MM.1S (cell line): ENCODE measurements at regions not wholly inside any gene's neighbourhood (a gene's known extent, or its start where the extent isn't known, plus 50 kb on each side); places are given as distances from the start of the nearest gene placed in this dataset.

Source experiments
- DNase-seq: peaks from one replicate; pipeline ENCODE4 v3.0.0-alpha.2; 2015
- H2AFZ ChIP-seq: fragments of 300-600 bp; sonication (generic); 2 replicates; pipeline ENCODE4 v1.6.0; 2016; ENCODE audit warnings: antibody characterized with exemption, low read length
- H3F3A ChIP-seq: fragments of 300-600 bp; sonication (generic); 2 replicates; pipeline ENCODE4 v1.6.1; 2016; ENCODE audit warnings: mild to moderate bottlenecking, antibody characterized with exemption, low read length, moderate library complexity, mixed read lengths; ENCODE audit not compliant: insufficient read depth
- H3K27ac ChIP-seq: fragments of 300-600 bp; sonication (generic); 2 replicates; pipeline ENCODE4 v1.5.1; 2016; ENCODE audit warnings: mild to moderate bottlenecking, low read length
- H3K27me3 ChIP-seq: fragments of 300-600 bp; sonication (generic); replicated peaks from 2 replicates; pipeline ENCODE4 v1.6.0; 2016; ENCODE audit warnings: low read length; ENCODE audit not compliant: insufficient read depth
- H3K36me3 ChIP-seq: fragments of 300-600 bp; sonication (generic); replicated peaks from 2 replicates; pipeline ENCODE4 v1.6.1; 2016; ENCODE audit warnings: mild to moderate bottlenecking, low read length, mixed read lengths; ENCODE audit not compliant: insufficient read depth
- H3K4me1 ChIP-seq: fragments of 300-600 bp; sonication (generic); 2 replicates; pipeline ENCODE4 v1.6.1; 2016; ENCODE audit warnings: low read length, mixed read lengths
- H3K4me2 ChIP-seq: fragments of 300-600 bp; sonication (generic); 2 replicates; pipeline ENCODE4 v1.6.0; 2016; ENCODE audit warnings: low read depth, low read length
- H3K4me3 ChIP-seq: fragments of 300-600 bp; sonication (generic); 2 replicates; pipeline ENCODE4 v1.5.1; 2016; ENCODE audit warnings: low read length, mixed read lengths
- H3K79me2 ChIP-seq: fragments of 300-600 bp; sonication (generic); 2 replicates; pipeline ENCODE4 v1.6.1; 2016; ENCODE audit warnings: mixed run types, low read length, mixed read lengths
- H3K9ac ChIP-seq: fragments of 300-600 bp; sonication (generic); 2 replicates; pipeline ENCODE4 v1.6.1; 2016; ENCODE audit warnings: low read length, mixed read lengths
- H3K9me2 ChIP-seq: fragments of 300-600 bp; sonication (generic); replicated peaks from 2 replicates; pipeline ENCODE4 v1.6.1; 2016; ENCODE audit warnings: mild to moderate bottlenecking, low read length, mixed read lengths; ENCODE audit not compliant: insufficient read depth
- H3K9me3 ChIP-seq: fragments of 300-600 bp; sonication (generic); replicated peaks from 2 replicates; pipeline ENCODE4 v1.6.1; 2016; ENCODE audit warnings: mild to moderate bottlenecking, low read length, mixed read lengths; ENCODE audit not compliant: insufficient read depth
- H4K20me1 ChIP-seq: fragments of 300-600 bp; sonication (generic); 2 replicates; pipeline ENCODE4 v1.6.1; 2016; ENCODE audit warnings: mild to moderate bottlenecking, low read length, moderate library complexity, mixed read lengths; ENCODE audit not compliant: insufficient read depth
- EZH2 ChIP-seq: fragments of 300-600 bp; sonication (generic); optimal IDR thresholded peaks from 2 replicates; pipeline ENCODE3; 2017; ENCODE audit warnings: low read depth, mild to moderate bottlenecking, antibody characterized with exemption, low read length, mixed read lengths
- EZH2phosphoT487 ChIP-seq: fragments of 300-600 bp; sonication (generic); IDR thresholded peaks from 2 replicates; pipeline ENCODE4 v1.6.1; 2018; ENCODE audit warnings: antibody characterized with exemption, low read length
- TF ChIP-seq, protein P1 (sequence below): fragments of 300-600 bp; sonication (generic); IDR thresholded peaks from 2 replicates; pipeline ENCODE4 v1.5.1; 2016; ENCODE audit warnings: antibody characterized with exemption, low read length, mixed read lengths

DNA sequence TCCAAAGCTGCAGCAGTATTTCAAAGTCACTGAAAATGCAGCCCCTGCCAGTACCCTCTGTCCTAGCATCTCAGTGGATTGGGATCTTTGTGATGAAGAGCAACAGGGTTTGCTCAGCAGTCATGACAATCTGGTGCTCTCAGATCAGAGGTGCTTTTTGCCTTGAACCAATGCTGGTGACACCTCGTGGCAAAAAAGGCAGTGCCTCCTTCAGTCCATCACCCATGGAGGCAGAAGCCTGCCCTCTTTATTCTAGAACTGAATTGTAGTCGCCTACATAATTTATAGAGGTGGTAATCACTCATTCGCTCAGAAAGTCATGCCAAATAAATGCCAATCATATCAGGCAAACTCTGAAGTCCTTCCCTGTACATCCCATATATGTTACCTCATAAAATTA is 126.0 kb upstream of the VRK1 start:
- H3K27me3 ChIP-seq: no peaks in the 10 kb centered on the region
- no peak for TF ChIP-seq EZH2phosphoT487
- no peak for TF ChIP-seq EZH2
- TF ChIP-seq, protein P1, sequence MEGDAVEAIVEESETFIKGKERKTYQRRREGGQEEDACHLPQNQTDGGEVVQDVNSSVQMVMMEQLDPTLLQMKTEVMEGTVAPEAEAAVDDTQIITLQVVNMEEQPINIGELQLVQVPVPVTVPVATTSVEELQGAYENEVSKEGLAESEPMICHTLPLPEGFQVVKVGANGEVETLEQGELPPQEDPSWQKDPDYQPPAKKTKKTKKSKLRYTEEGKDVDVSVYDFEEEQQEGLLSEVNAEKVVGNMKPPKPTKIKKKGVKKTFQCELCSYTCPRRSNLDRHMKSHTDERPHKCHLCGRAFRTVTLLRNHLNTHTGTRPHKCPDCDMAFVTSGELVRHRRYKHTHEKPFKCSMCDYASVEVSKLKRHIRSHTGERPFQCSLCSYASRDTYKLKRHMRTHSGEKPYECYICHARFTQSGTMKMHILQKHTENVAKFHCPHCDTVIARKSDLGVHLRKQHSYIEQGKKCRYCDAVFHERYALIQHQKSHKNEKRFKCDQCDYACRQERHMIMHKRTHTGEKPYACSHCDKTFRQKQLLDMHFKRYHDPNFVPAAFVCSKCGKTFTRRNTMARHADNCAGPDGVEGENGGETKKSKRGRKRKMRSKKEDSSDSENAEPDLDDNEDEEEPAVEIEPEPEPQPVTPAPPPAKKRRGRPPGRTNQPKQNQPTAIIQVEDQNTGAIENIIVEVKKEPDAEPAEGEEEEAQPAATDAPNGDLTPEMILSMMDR: no peak
- no peak for DNase-seq
- no peak overlapping the region for H2AFZ ChIP-seq
- no peaks in the 10 kb centered on the region for H3K9me2 ChIP-seq
- H3K27ac ChIP-seq: no peak overlapping the region
- no peaks in the 10 kb centered on the region for H3K4me1 ChIP-seq
- no peaks in the 10 kb centered on the region for H3K9me3 ChIP-seq
- no peaks in the 10 kb centered on the region for H4K20me1 ChIP-seq
- no peak overlapping the region for H3K9ac ChIP-seq
- no peaks in the 10 kb centered on the region for H3F3A ChIP-seq
- no peak overlapping the region for H3K4me3 ChIP-seq
- no peak overlapping the region for H3K4me2 ChIP-seq
- H3K36me3 ChIP-seq: no peaks in the 10 kb centered on the region
- no peaks in the 10 kb centered on the region for H3K79me2 ChIP-seq

- H3K4me2 ChIP-seq: no peak overlapping the region
Measured at GRCh38 chr14:96673706-96674105, 123.5 kb upstream of the VRK1 start.

DNA sequence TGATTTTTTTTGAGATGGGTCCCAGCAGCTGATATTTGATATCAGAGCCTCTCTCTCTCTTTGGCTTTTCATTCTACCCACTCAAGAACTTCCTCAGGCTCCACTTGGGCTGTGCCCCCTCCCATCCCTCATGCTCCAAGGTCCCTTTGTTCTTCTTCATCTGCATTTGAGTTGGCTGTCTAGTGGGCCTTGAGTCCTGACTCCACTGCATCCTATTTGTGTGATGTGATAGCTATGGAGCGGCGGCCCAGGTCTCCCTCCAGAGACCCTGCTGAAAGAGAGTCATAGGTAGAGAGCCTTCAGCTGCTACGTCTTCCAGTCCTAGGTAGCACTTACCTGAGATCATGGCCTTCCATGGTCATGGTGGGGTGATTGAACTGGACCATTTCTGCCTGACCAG is 123.1 kb upstream of the VRK1 start:
- Histone ChIP-seq H3F3A (no peaks in the 10 kb centered on the region), H3K9me3 (no peaks in the 10 kb centered on the region), H3K36me3 (no peaks in the 10 kb centered on the region), H3K9ac (no peak overlapping the region), H3K27ac (no peak overlapping the region), H4K20me1 (no peaks in the 10 kb centered on the region), H3K79me2 (no peaks in the 10 kb centered on the region), H2AFZ (no peak overlapping the region), H3K9me2 (no peaks in the 10 kb centered on the region), H3K4me3 (no peak overlapping the region), H3K4me2 (no peak overlapping the region), H3K27me3 (no peaks in the 10 kb centered on the region), H3K4me1 (no peaks in the 10 kb centered on the region)
- DNase-seq: no peak
- TF ChIP-seq, protein P1: no peak
- TF ChIP-seq EZH2phosphoT487 (no peak), EZH2 (no peak)

More at GRCh38 chr14:96673706-96674105, 123.5 kb upstream of the VRK1 start:
- TF ChIP-seq, protein P1: no peak
- TF ChIP-seq EZH2 (no peak), EZH2phosphoT487 (no peak)
- Histone ChIP-seq H2AFZ (no peak overlapping the region), H3F3A (no peaks in the 10 kb centered on the region), H3K27ac (no peak overlapping the region), H4K20me1 (no peaks in the 10 kb centered on the region), H3K9ac (no peak overlapping the region), H3K79me2 (no peaks in the 10 kb centered on the region), H3K9me3 (no peaks in the 10 kb centered on the region), H3K27me3 (no peaks in the 10 kb centered on the region), H3K4me3 (no peak overlapping the region), H3K9me2 (no peaks in the 10 kb centered on the region), H3K36me3 (no peaks in the 10 kb centered on the region), H3K4me1 (no peaks in the 10 kb centered on the region)
- no peak for DNase-seq
